ENCODE measurements at regions not wholly inside any gene's neighbourhood (a gene's known extent, or its start where the extent isn't known, plus 50 kb on each side); places are given as distances from the start of the nearest gene placed in this dataset.

DNA sequence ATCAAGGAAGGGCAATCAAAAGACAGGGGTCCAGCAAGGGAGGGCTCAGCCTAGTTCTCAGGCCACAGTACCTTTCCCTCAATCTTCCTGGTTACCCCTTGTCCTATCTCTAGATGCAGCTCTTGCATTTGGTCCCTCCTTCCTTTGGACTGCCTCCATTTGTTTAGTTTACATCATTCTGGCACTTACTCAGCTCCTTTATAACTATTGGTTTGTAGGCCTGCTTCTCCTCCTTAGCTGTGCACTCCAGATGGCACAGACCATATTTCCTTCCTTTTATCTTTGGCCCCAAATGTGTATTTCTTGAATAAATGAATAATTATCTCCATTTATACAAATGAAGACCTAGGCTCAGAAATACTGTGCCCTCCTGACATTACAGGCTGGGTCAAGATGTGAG is 92.3 kb upstream of the AMOTL1 start:
- H3K27ac ChIP-seq = no peak overlapping the region
- TF ChIP-seq, protein P1, sequence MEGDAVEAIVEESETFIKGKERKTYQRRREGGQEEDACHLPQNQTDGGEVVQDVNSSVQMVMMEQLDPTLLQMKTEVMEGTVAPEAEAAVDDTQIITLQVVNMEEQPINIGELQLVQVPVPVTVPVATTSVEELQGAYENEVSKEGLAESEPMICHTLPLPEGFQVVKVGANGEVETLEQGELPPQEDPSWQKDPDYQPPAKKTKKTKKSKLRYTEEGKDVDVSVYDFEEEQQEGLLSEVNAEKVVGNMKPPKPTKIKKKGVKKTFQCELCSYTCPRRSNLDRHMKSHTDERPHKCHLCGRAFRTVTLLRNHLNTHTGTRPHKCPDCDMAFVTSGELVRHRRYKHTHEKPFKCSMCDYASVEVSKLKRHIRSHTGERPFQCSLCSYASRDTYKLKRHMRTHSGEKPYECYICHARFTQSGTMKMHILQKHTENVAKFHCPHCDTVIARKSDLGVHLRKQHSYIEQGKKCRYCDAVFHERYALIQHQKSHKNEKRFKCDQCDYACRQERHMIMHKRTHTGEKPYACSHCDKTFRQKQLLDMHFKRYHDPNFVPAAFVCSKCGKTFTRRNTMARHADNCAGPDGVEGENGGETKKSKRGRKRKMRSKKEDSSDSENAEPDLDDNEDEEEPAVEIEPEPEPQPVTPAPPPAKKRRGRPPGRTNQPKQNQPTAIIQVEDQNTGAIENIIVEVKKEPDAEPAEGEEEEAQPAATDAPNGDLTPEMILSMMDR (IDR thresholded peaks at IDR 0.05) = no peak
- H3K36me3 ChIP-seq = no peaks in the 10 kb centered on the region
- ATAC-seq = no peak
- H3K4me1 ChIP-seq = no peaks in the 10 kb centered on the region
- DNase-seq = no peak
- H3K9me3 ChIP-seq = no peaks in the 10 kb centered on the region
- H3K4me3 ChIP-seq = no peak overlapping the region
- no peaks in the 10 kb centered on the region for H3K27me3 ChIP-seq (ENCODE audit: low read depth)
- intact Hi-C loops (cut with DNase I) = no loop called here

DNA sequence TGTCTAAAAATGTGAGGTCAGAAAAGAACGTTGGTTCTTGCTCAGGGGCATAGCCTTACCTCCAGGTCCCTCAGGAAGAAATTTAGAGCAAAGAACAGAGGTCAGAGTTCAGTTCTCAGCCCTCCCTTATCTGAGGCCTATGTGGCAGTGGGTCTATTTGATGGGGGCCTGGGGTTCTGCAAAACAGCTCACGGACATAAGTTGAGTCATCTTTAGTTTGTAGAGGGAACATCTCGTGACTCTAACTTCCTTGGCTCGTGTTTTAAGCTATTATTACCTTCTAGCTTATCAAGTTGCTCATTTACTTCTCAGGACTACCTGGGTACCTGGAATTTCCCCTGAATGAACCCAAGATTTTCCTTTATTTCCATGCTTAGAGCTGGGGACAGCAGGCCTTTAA is 91.3 kb upstream of the AMOTL1 start:
- no peaks in the 10 kb centered on the region for H3K27me3 ChIP-seq (ENCODE audit: low read depth)
- intact Hi-C loops (cut with DNase I) = no loop called here
- no peak overlapping the region for H3K27ac ChIP-seq
- no peaks in the 10 kb centered on the region for H3K36me3 ChIP-seq
- ATAC-seq (no peak), DNase-seq (no peak)
- TF ChIP-seq, protein P1 (IDR thresholded peaks at IDR 0.05) = no peak
- no peaks in the 10 kb centered on the region for H3K4me1 ChIP-seq
- H3K9me3 ChIP-seq = no peaks in the 10 kb centered on the region
- no peak overlapping the region for H3K4me3 ChIP-seq

DNA sequence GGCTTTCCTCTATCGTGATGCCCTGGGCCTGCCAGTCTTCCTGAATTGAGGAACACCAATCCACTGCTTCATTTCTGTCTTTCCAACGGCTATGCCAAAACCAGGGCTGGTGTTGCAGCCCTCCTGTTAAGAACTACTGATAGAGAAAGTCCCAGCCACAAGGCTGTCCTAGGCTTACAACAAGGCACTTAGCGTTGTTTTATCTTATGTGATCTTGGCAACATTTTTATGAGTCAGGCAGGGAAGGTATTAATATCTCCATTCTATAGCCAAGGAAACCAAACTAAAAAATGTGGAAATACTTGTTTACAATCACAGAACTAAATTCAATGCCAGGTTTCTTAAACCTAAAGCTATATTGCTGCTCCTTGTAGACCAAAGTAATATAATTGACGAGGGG is 89.9 kb upstream of the AMOTL1 start:
- Histone ChIP-seq H3K4me3 (no peak overlapping the region), H3K9me3 (no peaks in the 10 kb centered on the region), H3K27me3 (ENCODE audit: low read depth) (no peaks in the 10 kb centered on the region), H3K4me1 (no peaks in the 10 kb centered on the region), H3K36me3 (no peaks in the 10 kb centered on the region), H3K27ac (no peak overlapping the region)
- ATAC-seq (no peak), DNase-seq (no peak)
- intact Hi-C loops (cut with DNase I) = no loop called here
- TF ChIP-seq, protein P1 (IDR thresholded peaks at IDR 0.05) = no peak

DNA sequence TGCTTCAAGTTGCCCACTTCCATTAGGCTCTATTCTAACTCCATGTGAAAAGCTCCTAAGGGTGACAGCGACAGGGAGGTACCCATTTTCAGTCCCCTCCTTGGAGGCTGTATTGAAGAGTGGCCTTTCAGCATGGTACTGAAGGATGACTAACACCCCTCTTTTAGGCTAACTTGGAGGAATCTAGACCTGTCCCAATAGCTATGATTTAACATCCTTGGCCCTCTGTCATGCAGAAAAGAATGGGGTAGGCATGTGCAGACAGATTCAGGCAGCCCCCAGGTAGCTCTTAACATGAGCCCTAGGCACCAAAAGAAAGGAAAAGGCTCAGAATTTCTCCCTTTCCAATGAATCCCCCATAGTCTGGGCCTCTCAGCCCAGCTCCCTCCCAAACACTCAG is 89.3 kb upstream of the AMOTL1 start:
- Histone ChIP-seq H3K4me1 (no peaks in the 10 kb centered on the region), H3K9me3 (no peaks in the 10 kb centered on the region), H3K27ac (no peak overlapping the region), H3K36me3 (no peaks in the 10 kb centered on the region), H3K27me3 (ENCODE audit: low read depth) (no peaks in the 10 kb centered on the region), H3K4me3 (no peak overlapping the region)
- ATAC-seq (no peak), DNase-seq (no peak)
- intact Hi-C loops (cut with DNase I) = no loop called here
- TF ChIP-seq, protein P1 (IDR thresholded peaks at IDR 0.05) = no peak

DNA sequence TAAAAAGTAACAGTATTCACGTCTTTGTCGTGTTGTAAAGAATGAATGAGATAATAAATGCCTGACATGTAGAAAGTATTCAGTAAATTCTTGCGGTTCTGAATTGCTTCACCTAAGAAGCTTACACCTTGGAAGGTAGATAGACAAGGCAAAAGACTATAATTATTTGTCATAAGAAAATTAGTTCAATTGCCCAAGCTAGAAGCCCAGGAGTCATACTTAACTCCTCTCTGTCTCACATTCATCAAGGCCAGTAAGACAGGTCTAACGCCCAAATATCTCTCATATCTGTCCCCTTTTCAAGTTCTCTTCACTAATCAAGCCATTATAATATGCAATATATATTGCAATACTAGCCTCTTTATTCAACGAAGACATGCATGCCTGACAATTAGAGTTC is 87.7 kb upstream of the AMOTL1 start:
- DNase-seq = no peak
- no peak overlapping the region for H3K27ac ChIP-seq
- intact Hi-C loops (cut with DNase I) = no loop called here
- H3K36me3 ChIP-seq = no peaks in the 10 kb centered on the region
- ATAC-seq = no peak
- H3K9me3 ChIP-seq = no peaks in the 10 kb centered on the region
- H3K4me3 ChIP-seq = no peak overlapping the region
- H3K4me1 ChIP-seq = no peaks in the 10 kb centered on the region
- TF ChIP-seq, protein P1 (IDR thresholded peaks at IDR 0.05) = no peak
- no peaks in the 10 kb centered on the region for H3K27me3 ChIP-seq (ENCODE audit: low read depth)

- H3K9me3 ChIP-seq = no peaks in the 10 kb centered on the region
- no peaks in the 10 kb centered on the region for H3K4me1 ChIP-seq
- ATAC-seq (no peak), DNase-seq (no peak)
- intact Hi-C loops (cut with DNase I) = no loop called here
- H3K27ac ChIP-seq = no peak overlapping the region
- H3K36me3 ChIP-seq = no peaks in the 10 kb centered on the region
- no peaks in the 10 kb centered on the region for H3K27me3 ChIP-seq (ENCODE audit: low read depth)
- H3K4me3 ChIP-seq = no peak overlapping the region
- TF ChIP-seq, protein P1 (IDR thresholded peaks at IDR 0.05) = no peak
These were observed 87.0 kb upstream of the AMOTL1 start for GRCh38 chr11:94681140-94681539.
